DND-41 (cell line): ENCODE measurements at regions not wholly inside any gene's neighbourhood (a gene's known extent, or its start where the extent isn't known, plus 50 kb on each side); places are given as distances from the start of the nearest gene placed in this dataset.

Source experiments
- ATAC-seq: fragments of 200-7000 bp; cut with Tn5 transposase; 3 replicates; pipeline ENCODE4 v1.9.1; 2021; ENCODE audit warnings: low read depth; ENCODE audit not compliant: insufficient read depth
- DNase-seq: peaks from one replicate; pipeline ENCODE4 v3.0.0-alpha.2; 2020
- H2AFZ ChIP-seq: 2 replicates; pipeline ENCODE4 v1.6.0; 2012; ENCODE audit warnings: low read depth, low read length
- H3K27ac ChIP-seq: 2 replicates; pipeline ENCODE4 v1.5.1; 2012; ENCODE audit warnings: low read length, inconsistent platforms
- H3K27me3 ChIP-seq: fragments of 200-600 bp; sonication (generic); 2 replicates; pipeline ENCODE4 v1.6.0; 2012; ENCODE audit warnings: low read length, mild to moderate bottlenecking, inconsistent platforms; ENCODE audit not compliant: insufficient read depth, poor library complexity
- H3K36me3 ChIP-seq: 2 replicates; pipeline ENCODE4 v1.5.1; 2012; ENCODE audit warnings: low read length, inconsistent platforms; ENCODE audit not compliant: insufficient read depth
- H3K4me1 ChIP-seq: 2 replicates; pipeline ENCODE4 v1.5.1; 2012; ENCODE audit warnings: mild to moderate bottlenecking, low read length; ENCODE audit not compliant: insufficient read depth
- H3K4me2 ChIP-seq: 2 replicates; pipeline ENCODE4 v1.6.0; 2012; ENCODE audit warnings: mild to moderate bottlenecking, moderate library complexity, low read length, inconsistent platforms; ENCODE audit not compliant: insufficient read depth
- H3K4me3 ChIP-seq, 2 experiments: fragments of 200-600 bp in 1 of 2; shearing (Covaris generic) in 1 of 2; 2 replicates each; pipeline ENCODE4 v1.5.1; 2012 to 2016; ENCODE audit warnings: inconsistent platforms in 2 of 2, low read length in 2 of 2, mild to moderate bottlenecking in 2 of 2, low read depth in 1 of 2, moderate library complexity in 1 of 2
- H3K79me2 ChIP-seq: 2 replicates; pipeline ENCODE4 v1.6.0; 2012; ENCODE audit warnings: low read length, inconsistent platforms; ENCODE audit not compliant: insufficient read depth
- H3K9ac ChIP-seq: 2 replicates; pipeline ENCODE4 v1.6.0; 2012; ENCODE audit warnings: low read depth, mild to moderate bottlenecking, inconsistent platforms, low read length, moderate library complexity
- H3K9me3 ChIP-seq: 2 replicates; pipeline ENCODE4 v1.5.1; 2012; ENCODE audit warnings: low read length, moderate library complexity, mild to moderate bottlenecking, inconsistent platforms; ENCODE audit not compliant: insufficient read depth, severe bottlenecking
- H4K20me1 ChIP-seq: 2 replicates; pipeline ENCODE4 v1.6.0; 2012; ENCODE audit warnings: low read length; ENCODE audit not compliant: insufficient read depth
- EZH2 ChIP-seq: IDR thresholded peaks from 3 replicates; pipeline ENCODE4 v1.6.1; 2012; ENCODE audit warnings: borderline replicate concordance, low read depth, mild to moderate bottlenecking, moderate library complexity, low read length, inconsistent platforms; ENCODE audit not compliant: severe bottlenecking
- TF ChIP-seq, protein P1 (sequence below): IDR thresholded peaks from 2 replicates; pipeline ENCODE4 v1.5.1; 2012; ENCODE audit warnings: borderline replicate concordance, low read length, moderate library complexity, mild to moderate bottlenecking; ENCODE audit not compliant: poor library complexity, severe bottlenecking; ENCODE audit errors: extremely low read depth

DNA sequence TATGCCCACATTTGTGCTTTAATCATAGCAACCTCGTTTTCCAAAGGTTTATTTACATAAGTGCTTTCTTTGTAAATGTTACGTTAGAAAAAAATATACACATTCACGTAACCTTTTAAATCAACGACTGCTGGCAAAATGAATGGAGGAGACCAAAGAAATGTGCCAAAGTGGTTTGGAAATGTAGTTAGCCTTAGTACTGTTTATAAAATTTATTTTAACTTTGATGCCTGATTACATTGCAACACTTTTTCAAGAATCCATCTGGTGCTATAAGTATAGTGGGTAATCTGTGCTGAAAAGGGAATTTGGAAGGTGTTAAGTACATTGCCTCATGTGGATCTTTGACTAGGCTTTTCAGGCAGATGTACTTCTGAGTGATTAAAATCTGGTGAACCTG, 108.9 kb downstream of the IFI44 start:
- H3K79me2 ChIP-seq, result no peaks in the 10 kb centered on the region
- TF ChIP-seq, protein P1, sequence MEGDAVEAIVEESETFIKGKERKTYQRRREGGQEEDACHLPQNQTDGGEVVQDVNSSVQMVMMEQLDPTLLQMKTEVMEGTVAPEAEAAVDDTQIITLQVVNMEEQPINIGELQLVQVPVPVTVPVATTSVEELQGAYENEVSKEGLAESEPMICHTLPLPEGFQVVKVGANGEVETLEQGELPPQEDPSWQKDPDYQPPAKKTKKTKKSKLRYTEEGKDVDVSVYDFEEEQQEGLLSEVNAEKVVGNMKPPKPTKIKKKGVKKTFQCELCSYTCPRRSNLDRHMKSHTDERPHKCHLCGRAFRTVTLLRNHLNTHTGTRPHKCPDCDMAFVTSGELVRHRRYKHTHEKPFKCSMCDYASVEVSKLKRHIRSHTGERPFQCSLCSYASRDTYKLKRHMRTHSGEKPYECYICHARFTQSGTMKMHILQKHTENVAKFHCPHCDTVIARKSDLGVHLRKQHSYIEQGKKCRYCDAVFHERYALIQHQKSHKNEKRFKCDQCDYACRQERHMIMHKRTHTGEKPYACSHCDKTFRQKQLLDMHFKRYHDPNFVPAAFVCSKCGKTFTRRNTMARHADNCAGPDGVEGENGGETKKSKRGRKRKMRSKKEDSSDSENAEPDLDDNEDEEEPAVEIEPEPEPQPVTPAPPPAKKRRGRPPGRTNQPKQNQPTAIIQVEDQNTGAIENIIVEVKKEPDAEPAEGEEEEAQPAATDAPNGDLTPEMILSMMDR, result no peak
- TF ChIP-seq EZH2, result no peak
- ATAC-seq (no peak), DNase-seq (no peak)
- no peak overlapping the region for H3K27ac ChIP-seq
- H3K4me2 ChIP-seq, result no peak overlapping the region
- no peaks in the 10 kb centered on the region for H4K20me1 ChIP-seq
- no peaks in the 10 kb centered on the region for H3K27me3 ChIP-seq
- H3K4me3 ChIP-seq, result no peak overlapping the region
- H3K36me3 ChIP-seq, result no peaks in the 10 kb centered on the region
- H3K9ac ChIP-seq, result no peak overlapping the region
- no peaks in the 10 kb centered on the region for H3K9me3 ChIP-seq
- no peak overlapping the region for H2AFZ ChIP-seq
- H3K4me1 ChIP-seq, result no peaks in the 10 kb centered on the region

DNA sequence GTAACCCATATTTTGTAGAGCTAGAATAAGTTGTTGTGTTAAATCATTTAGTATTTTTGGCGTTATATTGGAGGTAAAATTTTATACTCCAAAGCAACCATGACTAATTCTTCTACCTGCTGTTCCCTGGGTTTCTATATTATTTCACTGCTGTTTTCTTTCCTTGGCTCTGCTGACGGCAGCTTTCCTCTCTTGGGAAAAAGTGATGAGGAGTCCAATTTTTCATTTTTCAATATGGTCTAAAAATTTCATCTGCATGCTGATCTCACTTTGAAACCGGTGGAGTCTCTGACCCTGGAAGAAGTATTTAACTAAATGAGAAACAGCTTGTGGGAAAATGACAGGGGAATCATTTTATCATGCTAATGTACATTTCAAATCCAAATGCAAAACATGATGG, 110.2 kb downstream of the IFI44 start:
- H3K4me2 ChIP-seq, result no peak overlapping the region
- no peaks in the 10 kb centered on the region for H3K4me1 ChIP-seq
- H3K79me2 ChIP-seq, result no peaks in the 10 kb centered on the region
- H3K27ac ChIP-seq, result no peak overlapping the region
- H4K20me1 ChIP-seq, result no peaks in the 10 kb centered on the region
- no peaks in the 10 kb centered on the region for H3K36me3 ChIP-seq
- H3K9ac ChIP-seq, result no peak overlapping the region
- H3K9me3 ChIP-seq, result no peaks in the 10 kb centered on the region
- no peak overlapping the region for H2AFZ ChIP-seq
- DNase-seq, result no peak
- TF ChIP-seq, protein P1, result no peak
- TF ChIP-seq EZH2, result no peak
- no peaks in the 10 kb centered on the region for H3K27me3 ChIP-seq
- no peak overlapping the region for H3K4me3 ChIP-seq
- no peak for ATAC-seq

DNA sequence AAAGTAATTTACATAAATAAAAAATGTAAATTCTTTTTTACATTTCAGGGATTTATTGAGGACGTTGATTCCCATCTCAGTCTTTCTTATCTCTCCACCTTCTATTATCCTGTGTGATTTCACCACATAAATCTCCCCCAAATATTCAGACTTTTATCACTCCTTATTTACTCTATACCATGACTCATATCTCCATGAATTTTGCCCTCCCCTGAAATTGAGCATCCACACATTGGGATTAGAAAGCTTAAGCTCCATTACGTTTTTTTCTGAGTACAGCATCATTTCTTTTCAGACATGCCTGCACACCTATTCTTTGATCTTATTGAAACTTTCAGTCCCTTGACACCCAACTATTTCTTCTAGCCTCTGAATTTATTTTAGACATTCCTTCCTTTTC, 111.2 kb downstream of the IFI44 start:
- no peak for TF ChIP-seq EZH2
- TF ChIP-seq, protein P1, result no peak
- DNase-seq (no peak), ATAC-seq (no peak)
- H3K9me3 ChIP-seq, result no peaks in the 10 kb centered on the region
- no peak overlapping the region for H3K4me3 ChIP-seq
- no peaks in the 10 kb centered on the region for H3K36me3 ChIP-seq
- no peak overlapping the region for H3K27ac ChIP-seq
- H3K79me2 ChIP-seq, result no peaks in the 10 kb centered on the region
- H3K27me3 ChIP-seq, result no peaks in the 10 kb centered on the region
- H2AFZ ChIP-seq, result no peak overlapping the region
- H3K9ac ChIP-seq, result no peak overlapping the region
- no peak overlapping the region for H3K4me2 ChIP-seq
- no peaks in the 10 kb centered on the region for H4K20me1 ChIP-seq
- no peaks in the 10 kb centered on the region for H3K4me1 ChIP-seq

DNA sequence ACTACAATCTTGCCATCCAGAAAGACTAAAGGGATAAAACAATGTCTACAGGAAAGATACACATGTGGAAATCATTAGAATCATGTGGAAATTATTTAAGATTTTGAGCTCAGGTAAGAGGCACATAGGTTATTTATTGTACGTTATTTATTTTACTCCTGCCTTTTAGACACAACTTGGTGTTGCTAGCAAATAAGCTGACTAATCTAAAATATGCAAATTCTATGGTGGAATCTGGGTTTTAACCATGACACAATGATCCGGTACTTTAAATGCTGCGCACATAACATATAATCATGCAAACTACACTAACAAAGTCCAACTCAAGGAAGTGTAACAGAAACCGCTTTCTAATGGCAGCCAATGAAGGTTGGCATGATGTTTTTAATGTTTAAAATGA, 112.5 kb downstream of the IFI44 start:
- Histone ChIP-seq H3K27ac (no peak overlapping the region), H3K27me3 (no peaks in the 10 kb centered on the region), H3K4me1 (no peaks in the 10 kb centered on the region), H3K79me2 (no peaks in the 10 kb centered on the region), H3K9me3 (no peaks in the 10 kb centered on the region), H3K9ac (no peak overlapping the region), H3K4me2 (no peak overlapping the region), H2AFZ (no peak overlapping the region), H3K36me3 (no peaks in the 10 kb centered on the region), H3K4me3 (no peak overlapping the region), H4K20me1 (no peaks in the 10 kb centered on the region)
- TF ChIP-seq, protein P1, result no peak
- no peak for DNase-seq
- no peak for ATAC-seq
